Smooth muscle cell (in vitro differentiated cells): ENCODE measurements at regions not wholly inside any gene's neighbourhood (a gene's known extent, or its start where the extent isn't known, plus 50 kb on each side); places are given as distances from the start of the nearest gene placed in this dataset.

ENCODE experiments used
- DNase-seq: peaks from one replicate; lab custom pipeline; 2025; ENCODE audit not compliant: unreplicated experiment; lab: John Stamatoyannopoulos, UW
- H2AFZ ChIP-seq: fragments of 200-600 bp; sonication (generic); 2 replicates; pipeline ENCODE4 v1.6.0; 2016; ENCODE audit warnings: antibody characterized with exemption, low read depth, mild to moderate bottlenecking
- H3F3A ChIP-seq: fragments of 200-600 bp; sonication (generic); 2 replicates; pipeline ENCODE4 v1.6.0; 2017; ENCODE audit warnings: antibody characterized with exemption, low read depth
- H3K27ac ChIP-seq: fragments of 200-600 bp; sonication (generic); 2 replicates; pipeline ENCODE4 v1.5.1; 2016; ENCODE audit warnings: low read depth, mild to moderate bottlenecking
- H3K27me3 ChIP-seq: fragments of 200-600 bp; sonication (generic); 2 replicates; pipeline ENCODE4 v1.6.1; 2016; ENCODE audit warnings: low read depth, mild to moderate bottlenecking
- H3K36me3 ChIP-seq: fragments of 200-600 bp; sonication (generic); 2 replicates; pipeline ENCODE4 v1.5.1; 2016; ENCODE audit warnings: low read depth
- H3K4me1 ChIP-seq: fragments of 200-600 bp; sonication (generic); 2 replicates; pipeline ENCODE4 v1.5.1; 2016; ENCODE audit warnings: low read depth
- H3K4me2 ChIP-seq: fragments of 200-600 bp; sonication (generic); 2 replicates; pipeline ENCODE4 v1.6.0; 2016; ENCODE audit warnings: mild to moderate bottlenecking
- H3K4me3 ChIP-seq: fragments of 200-600 bp; sonication (generic); 2 replicates; pipeline ENCODE4 v1.5.1; 2016; ENCODE audit warnings: mild to moderate bottlenecking
- H3K79me2 ChIP-seq: fragments of 200-600 bp; sonication (generic); 2 replicates; pipeline ENCODE4 v1.6.0; 2016; ENCODE audit warnings: low read depth, mild to moderate bottlenecking
- H3K9ac ChIP-seq: fragments of 200-600 bp; sonication (generic); 2 replicates; pipeline ENCODE4 v1.6.0; 2016; ENCODE audit warnings: low read depth
- H3K9me3 ChIP-seq: fragments of 200-600 bp; sonication (generic); replicated peaks from 2 replicates; pipeline ENCODE4 v1.5.1; 2016; ENCODE audit warnings: low read depth
- H4K20me1 ChIP-seq: fragments of 200-600 bp; sonication (generic); 2 replicates; pipeline ENCODE4 v1.6.0; 2016; ENCODE audit warnings: low read depth
- WGBS: methylation state at CpG from one replicate; pipeline ENCODE4 v1.1.7; 2016; ENCODE audit warnings: low lambda C conversion rate; 5-methylcytosine and 5-hydroxymethylcytosine counted together
- TF ChIP-seq, protein P1 (sequence below): fragments of 200-600 bp; sonication (generic); IDR thresholded peaks from 2 replicates; pipeline ENCODE4 v1.5.1; 2017; ENCODE audit warnings: borderline replicate concordance, mild to moderate bottlenecking, antibody characterized with exemption; ENCODE audit not compliant: insufficient read depth, poor library complexity, severe bottlenecking

DNA sequence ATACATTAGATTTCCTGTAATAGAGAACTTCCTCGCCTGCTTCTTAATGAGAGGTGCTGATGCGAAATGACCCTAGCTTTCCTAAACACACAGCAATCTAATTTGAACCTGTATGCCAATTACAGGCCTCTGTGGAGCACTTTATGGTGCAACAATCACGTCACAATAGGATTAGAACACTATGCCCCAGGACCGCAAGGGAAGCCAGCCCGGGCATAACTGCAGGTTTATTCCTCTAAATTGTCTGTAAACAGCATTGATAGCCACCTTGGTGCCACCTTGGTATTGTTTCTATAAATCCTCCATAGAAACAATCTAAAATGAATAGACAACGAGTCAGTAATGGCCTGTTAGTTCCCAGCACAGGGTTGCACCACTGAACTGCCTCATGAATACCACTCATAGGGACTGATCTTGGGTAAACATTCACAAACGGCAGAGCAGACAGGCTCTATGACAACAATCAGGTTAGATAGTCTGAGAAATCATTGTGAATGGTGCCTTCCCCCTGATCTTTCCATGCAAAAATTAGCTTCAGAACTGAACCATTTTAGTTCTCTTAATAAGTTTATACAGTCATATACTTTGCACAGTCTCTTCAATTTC is 182.5 kb upstream of the OBI1 start:
- Histone ChIP-seq H3K27me3 (no peaks in the 10 kb centered on the region), H3K4me3 (no peak overlapping the region), H3K27ac (no peak overlapping the region), H3K79me2 (no peaks in the 10 kb centered on the region), H4K20me1 (no peaks in the 10 kb centered on the region), H3K9me3 (no peaks in the 10 kb centered on the region), H3K9ac (no peak overlapping the region), H2AFZ (no peak overlapping the region), H3K4me2 (no peak overlapping the region), H3K4me1 (no peaks in the 10 kb centered on the region), H3F3A (no peaks in the 10 kb centered on the region), H3K36me3 (no peaks in the 10 kb centered on the region)
- TF ChIP-seq, protein P1, sequence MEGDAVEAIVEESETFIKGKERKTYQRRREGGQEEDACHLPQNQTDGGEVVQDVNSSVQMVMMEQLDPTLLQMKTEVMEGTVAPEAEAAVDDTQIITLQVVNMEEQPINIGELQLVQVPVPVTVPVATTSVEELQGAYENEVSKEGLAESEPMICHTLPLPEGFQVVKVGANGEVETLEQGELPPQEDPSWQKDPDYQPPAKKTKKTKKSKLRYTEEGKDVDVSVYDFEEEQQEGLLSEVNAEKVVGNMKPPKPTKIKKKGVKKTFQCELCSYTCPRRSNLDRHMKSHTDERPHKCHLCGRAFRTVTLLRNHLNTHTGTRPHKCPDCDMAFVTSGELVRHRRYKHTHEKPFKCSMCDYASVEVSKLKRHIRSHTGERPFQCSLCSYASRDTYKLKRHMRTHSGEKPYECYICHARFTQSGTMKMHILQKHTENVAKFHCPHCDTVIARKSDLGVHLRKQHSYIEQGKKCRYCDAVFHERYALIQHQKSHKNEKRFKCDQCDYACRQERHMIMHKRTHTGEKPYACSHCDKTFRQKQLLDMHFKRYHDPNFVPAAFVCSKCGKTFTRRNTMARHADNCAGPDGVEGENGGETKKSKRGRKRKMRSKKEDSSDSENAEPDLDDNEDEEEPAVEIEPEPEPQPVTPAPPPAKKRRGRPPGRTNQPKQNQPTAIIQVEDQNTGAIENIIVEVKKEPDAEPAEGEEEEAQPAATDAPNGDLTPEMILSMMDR = no peak
- no peak for DNase-seq
- 77% methylated on average over 7 of the region's 7 CpGs for WGBS

DNA sequence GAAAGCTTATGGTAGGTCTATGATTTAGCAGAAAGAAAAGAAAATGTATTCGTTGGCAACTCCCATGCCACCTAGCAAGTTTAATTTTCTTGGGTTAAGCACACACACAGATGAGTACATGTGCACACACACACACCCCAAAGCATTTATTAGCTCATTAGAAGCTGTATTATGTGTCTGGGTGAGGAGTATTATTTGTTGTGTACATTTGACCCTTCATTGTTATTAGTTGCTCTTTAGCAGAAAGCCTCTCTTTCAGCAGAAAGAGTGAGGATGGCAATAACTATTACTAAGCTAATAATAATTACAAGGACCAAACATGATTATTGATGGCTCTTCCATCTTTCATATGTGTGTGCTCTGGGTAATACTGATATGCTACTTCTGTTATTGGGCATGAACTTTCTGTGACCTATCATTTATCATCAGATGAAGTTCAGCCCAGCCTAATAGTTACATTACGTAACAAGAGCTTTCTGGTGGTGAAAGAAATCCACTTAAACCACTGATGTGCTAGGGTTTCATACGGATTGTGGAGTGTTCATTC is 177.4 kb upstream of the OBI1 start:
- Histone ChIP-seq H3K4me3 (no peak overlapping the region), H2AFZ (no peak overlapping the region), H3K9me3 (no peaks in the 10 kb centered on the region), H3K27me3 (peaks cover 5% of the 10 kb centered on the region), H3K27ac (no peak overlapping the region), H3K4me1 (no peaks in the 10 kb centered on the region), H4K20me1 (no peaks in the 10 kb centered on the region), H3K4me2 (no peak overlapping the region), H3K79me2 (no peaks in the 10 kb centered on the region), H3F3A (no peaks in the 10 kb centered on the region), H3K36me3 (no peaks in the 10 kb centered on the region), H3K9ac (no peak overlapping the region)
- WGBS = 80% methylated on average over 3 of the region's 3 CpGs
- TF ChIP-seq, protein P1 = no peak
- no peak for DNase-seq

GRCh38 chr13:78832461-78832860 is 173.5 kb upstream of the OBI1 start:
- Histone ChIP-seq H4K20me1 (no peaks in the 10 kb centered on the region), H3K4me2 (no peak overlapping the region), H3K36me3 (no peaks in the 10 kb centered on the region), H3K4me1 (no peaks in the 10 kb centered on the region), H3F3A (no peaks in the 10 kb centered on the region), H3K4me3 (no peak overlapping the region), H3K9ac (no peak overlapping the region), H3K27ac (no peak overlapping the region), H3K9me3 (no peaks in the 10 kb centered on the region), H2AFZ (no peak overlapping the region), H3K79me2 (no peaks in the 10 kb centered on the region), H3K27me3 (peaks cover 8% of the 10 kb centered on the region)
- TF ChIP-seq, protein P1 = no peak
- no peak for DNase-seq
- 87% methylated on average over 3 of the region's 3 CpGs for WGBS

DNA sequence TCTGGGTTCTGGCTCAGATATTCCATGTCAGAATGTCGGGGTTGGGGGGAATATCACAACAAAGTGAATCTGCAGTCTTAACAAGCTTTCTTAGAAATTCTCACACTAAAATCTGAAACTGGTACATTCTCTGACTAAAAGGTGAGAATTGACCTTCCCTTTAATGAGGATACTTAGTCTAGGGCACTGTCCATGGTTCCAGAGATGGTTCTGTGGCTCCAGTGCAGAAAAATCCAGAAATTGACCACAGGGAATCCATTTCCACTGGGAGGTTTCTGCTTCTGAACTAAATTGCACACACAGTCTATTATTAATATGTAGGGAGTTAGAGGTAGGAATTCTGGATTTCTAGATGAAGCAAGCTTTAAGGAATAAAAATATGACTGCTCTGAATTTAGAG is 171.6 kb upstream of the OBI1 start:
- H3K79me2 ChIP-seq = no peaks in the 10 kb centered on the region
- no peaks in the 10 kb centered on the region for H3F3A ChIP-seq
- no peak overlapping the region for H3K4me2 ChIP-seq
- no peak overlapping the region for H2AFZ ChIP-seq
- no peaks in the 10 kb centered on the region for H3K9me3 ChIP-seq
- DNase-seq = no peak
- WGBS = 84% methylated on average over 1 of the region's 1 CpG
- H3K27me3 ChIP-seq = peaks cover 8% of the 10 kb centered on the region
- no peaks in the 10 kb centered on the region for H3K36me3 ChIP-seq
- no peaks in the 10 kb centered on the region for H4K20me1 ChIP-seq
- no peaks in the 10 kb centered on the region for H3K4me1 ChIP-seq
- TF ChIP-seq, protein P1 = no peak
- no peak overlapping the region for H3K4me3 ChIP-seq
- no peak overlapping the region for H3K9ac ChIP-seq
- H3K27ac ChIP-seq = no peak overlapping the region
